Right ventricle myocardium superior (tissue), 1 donor: ENCODE measurements at regions not wholly inside any gene's neighbourhood (a gene's known extent, or its start where the extent isn't known, plus 50 kb on each side); places are given as distances from the start of the nearest gene placed in this dataset.
A peak's percentile ranks its signal among the peaks of the same experiment; 100 is the strongest.

Experiments
- ATAC-seq: fragments of 200-7000 bp; cut with Tn5 transposase; one replicate; pipeline ENCODE4 v1.9.1; 2020; ENCODE audit warnings: mild to moderate bottlenecking; ENCODE audit not compliant: poor library complexity
- DNase-seq: peaks from one replicate; pipeline ENCODE4 v3.0.0-alpha.2; 2020
- intact Hi-C: fragments of 100-400 bp; cut with DNase I; formaldehyde crosslinking; loops from one replicate; pipeline ENCODE4 v1.11.2; 2022
- donor health status: DM: no; HTN: yes; CAD: no; lungs with severe emphysema.

- ATAC-seq: no peak
- DNase-seq: no peak
- intact Hi-C loops: no loop called here
These were observed 197.4 kb upstream of the MOCS1 start for GRCh38 chr6:40131675-40132074.

- ATAC-seq (no peak), DNase-seq (no peak)
- intact Hi-C loops: no loop called here
These were observed 193.9 kb upstream of the MOCS1 start for GRCh38 chr6:40128127-40128526.

GRCh38 chr6:40125680-40126394, 191.6 kb upstream of the MOCS1 start:
- no peak for DNase-seq
- no peak for ATAC-seq
- intact Hi-C loops: no loop called here

GRCh38 chr6:40124924-40125323, 190.7 kb upstream of the MOCS1 start:
- DNase-seq (no peak), ATAC-seq (no peak)
- intact Hi-C loops: no loop called here

- no peak for ATAC-seq
- intact Hi-C loops: no loop called here
- DNase-seq: no peak
These were observed 182.6 kb upstream of the MOCS1 start for GRCh38 chr6:40116832-40117231.

- no peak for DNase-seq
- intact Hi-C loops: no loop called here
- peak; percentile 22 for ATAC-seq
These were observed 178.1 kb upstream of the MOCS1 start for GRCh38 chr6:40112350-40112749.

- intact Hi-C loops: no loop called here
- DNase-seq (no peak), ATAC-seq (no peak)
These were observed 174.5 kb upstream of the MOCS1 start for GRCh38 chr6:40108736-40109135.

GRCh38 chr6:40106840-40107239, 172.6 kb upstream of the MOCS1 start:
- DNase-seq: no peak
- ATAC-seq: no peak
- intact Hi-C loops: no loop called here

GRCh38 chr6:40098774-40099173, 164.5 kb upstream of the MOCS1 start:
- intact Hi-C loops: no loop called here
- DNase-seq: no peak
- no peak for ATAC-seq

GRCh38 chr6:40097590-40097989, 163.3 kb upstream of the MOCS1 start:
- ATAC-seq (no peak), DNase-seq (no peak)
- intact Hi-C loops: no loop called here

- ATAC-seq: no peak
- no peak for DNase-seq
- intact Hi-C loops: no loop called here
These were observed 149.1 kb upstream of the MOCS1 start for GRCh38 chr6:40083141-40083920.

- intact Hi-C loops: no loop called here
- DNase-seq: no peak
These were observed 148.2 kb upstream of the MOCS1 start for GRCh38 chr6:40082278-40083043.

GRCh38 chr6:40077736-40078135, 143.5 kb upstream of the MOCS1 start:
- intact Hi-C loops: no loop called here
- ATAC-seq: no peak
- DNase-seq: no peak

More at GRCh38 chr6:40082278-40083043, 148.2 kb upstream of the MOCS1 start:
- ATAC-seq: no peak

- intact Hi-C loops: no loop called here
- DNase-seq: no peak
- no peak for ATAC-seq
These were observed 143.1 kb upstream of the MOCS1 start for GRCh38 chr6:40077315-40077714.

- intact Hi-C loops: no loop called here
These were observed 140.9 kb upstream of the MOCS1 start for GRCh38 chr6:40075056-40075590.

GRCh38 chr6:40074306-40075055, 140.2 kb upstream of the MOCS1 start:
- DNase-seq (no peak), ATAC-seq (no peak)
- intact Hi-C loops: no loop called here

More at GRCh38 chr6:40075056-40075590, 140.9 kb upstream of the MOCS1 start:
- no peak for DNase-seq
- ATAC-seq: no peak

- DNase-seq: no peak
- no peak for ATAC-seq
These were observed 132.1 kb upstream of the MOCS1 start for GRCh38 chr6:40066372-40066771.

GRCh38 chr6:40056865-40057264, 122.6 kb upstream of the MOCS1 start:
- ATAC-seq (no peak), DNase-seq (no peak)
- intact Hi-C loops: no loop called here

More at GRCh38 chr6:40066372-40066771, 132.1 kb upstream of the MOCS1 start:
- intact Hi-C loops: no loop called here

- no peak for ATAC-seq
- no peak for DNase-seq
- intact Hi-C loops: no loop called here
These were observed 120.3 kb upstream of the MOCS1 start for GRCh38 chr6:40054602-40055001.
